Occipital lobe (tissue), 1 donor: ENCODE measurements at regions not wholly inside any gene's neighbourhood (a gene's known extent, or its start where the extent isn't known, plus 50 kb on each side); places are given as distances from the start of the nearest gene placed in this dataset.

Source experiments
- DNase-seq: peaks from one replicate; lab custom pipeline; 2025; lab: John Stamatoyannopoulos, UW

GRCh38 chr4:153988492-153989363, 199.8 kb upstream of the SFRP2 start:
- no peak for DNase-seq

DNA sequence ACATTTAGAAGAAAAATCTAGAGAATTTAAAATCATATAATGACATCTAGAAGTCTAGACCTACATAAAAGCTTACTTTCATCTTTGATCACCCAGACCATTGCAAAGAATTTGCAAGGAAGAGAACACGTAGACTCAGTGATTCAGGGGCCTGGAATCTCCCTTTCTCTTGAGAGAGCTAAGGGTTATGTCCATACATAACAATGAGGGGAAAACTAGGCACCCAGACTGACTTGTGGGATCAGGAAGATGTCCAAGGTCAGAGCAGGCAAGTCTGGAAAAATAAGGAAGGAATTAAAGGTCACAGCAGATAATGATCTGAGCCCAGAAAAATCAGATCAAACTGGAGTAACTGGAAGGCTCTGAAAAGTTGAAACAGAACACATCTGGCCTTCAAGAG, 198.4 kb upstream of the SFRP2 start:
- DNase-seq: no peak

GRCh38 chr4:153976954-153977353, 188.1 kb upstream of the SFRP2 start:
- no peak for DNase-seq

DNA sequence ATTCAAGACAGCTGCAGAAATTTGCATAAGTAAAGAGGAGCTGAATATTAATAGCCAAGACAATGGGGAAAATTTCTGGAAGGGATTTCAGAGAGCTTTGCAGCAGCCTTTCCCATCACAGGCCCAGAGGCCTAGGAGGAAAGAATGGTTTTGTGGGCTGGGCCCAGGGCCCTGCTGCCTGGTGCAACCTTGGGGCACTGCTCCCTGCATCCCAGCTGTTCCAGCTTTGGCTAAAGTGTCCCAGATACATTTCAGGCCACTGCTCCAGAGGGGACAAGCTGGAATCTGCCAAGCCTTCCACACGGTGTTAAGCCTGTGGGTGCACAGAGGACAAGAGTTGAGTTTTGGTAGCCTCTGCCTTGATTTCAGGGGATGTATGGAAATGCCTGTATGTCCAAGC, 185.6 kb upstream of the SFRP2 start:
- no peak for DNase-seq

- DNase-seq: no peak
Measured at GRCh38 chr4:153973942-153974341, 185.1 kb upstream of the SFRP2 start.

DNA sequence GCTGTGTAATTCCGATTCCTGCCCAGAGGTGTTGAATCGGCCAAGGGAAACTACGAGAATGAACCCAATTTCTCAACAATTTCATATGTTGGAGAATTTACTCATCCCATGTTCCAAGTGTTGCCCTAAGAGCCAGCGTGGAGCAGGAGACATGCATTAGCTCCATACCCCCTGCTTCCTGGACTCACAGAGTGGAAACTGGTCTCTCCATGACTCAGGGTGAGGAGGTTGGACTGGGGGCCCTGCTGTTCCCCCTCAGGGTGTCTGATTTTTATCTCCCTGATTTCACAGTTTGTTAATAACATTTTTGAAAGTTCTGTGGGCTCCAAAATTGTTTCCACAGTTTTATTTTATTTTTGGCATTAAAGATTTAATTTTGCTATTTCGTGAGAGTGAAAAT, 183.0 kb upstream of the SFRP2 start:
- no peak for DNase-seq

DNA sequence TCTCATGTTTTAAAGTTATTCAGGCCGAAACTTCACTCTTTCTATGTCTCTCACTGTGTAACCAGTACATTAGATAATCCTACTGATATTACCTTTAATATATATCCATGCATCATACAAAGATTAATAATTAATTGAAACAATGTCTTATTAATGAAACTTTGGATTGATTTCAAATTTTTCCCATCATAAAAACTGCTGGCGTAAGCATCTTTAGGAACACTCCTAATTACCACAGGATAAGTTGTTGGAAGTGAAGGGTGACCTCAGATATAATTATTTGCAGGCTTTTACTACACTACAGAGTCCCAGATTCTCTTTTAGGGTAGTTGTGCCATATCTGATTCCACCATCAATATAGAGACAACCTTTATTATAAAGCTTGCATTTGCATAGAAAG, 181.3 kb upstream of the SFRP2 start:
- no peak for DNase-seq

- DNase-seq: no peak
Measured at GRCh38 chr4:153969542-153969941, 180.7 kb upstream of the SFRP2 start.

DNA sequence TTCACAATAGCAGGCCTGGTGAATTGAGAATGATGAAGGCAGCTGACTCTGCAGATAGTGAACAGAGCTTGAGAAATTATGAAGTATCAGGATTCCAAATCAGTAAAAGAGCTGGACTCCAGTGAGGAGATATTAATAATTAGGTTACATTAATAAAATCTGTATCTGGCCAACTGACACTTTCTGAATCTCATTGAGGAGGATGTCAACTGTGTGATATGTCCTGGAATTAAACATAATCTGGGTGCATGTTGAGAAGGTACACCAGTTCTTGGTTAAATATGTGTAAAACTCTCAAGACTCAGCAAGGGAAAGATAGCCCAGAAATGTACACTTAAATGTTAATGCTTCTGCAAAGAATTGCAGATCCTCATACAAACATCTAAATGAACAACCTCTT, 177.8 kb upstream of the SFRP2 start:
- no peak for DNase-seq

GRCh38 chr4:153963216-153963615, 174.3 kb upstream of the SFRP2 start:
- no peak for DNase-seq

GRCh38 chr4:153962311-153963039, 173.6 kb upstream of the SFRP2 start:
- no peak for DNase-seq

DNA sequence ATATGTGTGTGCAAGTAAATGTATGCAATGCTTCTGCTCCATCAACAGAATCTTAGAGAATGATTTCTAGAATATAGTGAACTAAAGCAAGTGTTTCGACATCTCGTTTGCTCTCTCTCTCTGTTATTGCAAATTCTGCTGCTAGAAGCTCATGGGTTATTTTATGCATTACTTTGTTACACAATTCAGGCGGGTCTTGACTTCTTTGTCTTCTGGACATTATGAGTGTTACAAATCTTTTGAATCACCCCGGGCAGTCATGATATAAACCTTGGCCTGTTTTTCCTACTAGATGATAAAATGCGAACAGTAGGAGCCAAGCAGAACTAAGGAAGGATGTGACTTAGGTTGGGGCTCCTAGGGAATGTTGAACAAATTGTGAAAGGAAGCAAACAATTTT, 166.4 kb upstream of the SFRP2 start:
- no peak for DNase-seq

- no peak for DNase-seq
Measured at GRCh38 chr4:153954654-153955053, 165.8 kb upstream of the SFRP2 start.

- DNase-seq: no peak
Measured at GRCh38 chr4:153950100-153950979, 161.5 kb upstream of the SFRP2 start.

DNA sequence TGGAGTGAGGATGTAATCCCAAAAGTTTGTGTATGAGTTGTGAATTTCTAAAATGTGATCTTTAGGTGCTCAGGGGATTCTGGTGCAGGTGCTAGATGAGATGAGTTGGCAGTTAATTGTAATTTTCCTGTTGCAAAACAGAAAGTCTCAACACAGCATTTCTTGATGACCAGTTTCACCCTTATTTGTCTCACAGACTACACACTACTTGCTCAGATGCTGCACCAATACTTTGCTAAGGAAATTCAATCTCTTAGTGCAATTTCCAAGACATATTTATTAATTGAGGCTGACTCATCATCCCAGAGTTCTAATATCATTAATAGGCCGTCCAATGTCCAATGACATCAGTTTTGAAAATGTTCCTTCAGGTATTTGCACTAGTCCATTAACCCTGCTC, 159.2 kb upstream of the SFRP2 start:
- DNase-seq: no peak

DNA sequence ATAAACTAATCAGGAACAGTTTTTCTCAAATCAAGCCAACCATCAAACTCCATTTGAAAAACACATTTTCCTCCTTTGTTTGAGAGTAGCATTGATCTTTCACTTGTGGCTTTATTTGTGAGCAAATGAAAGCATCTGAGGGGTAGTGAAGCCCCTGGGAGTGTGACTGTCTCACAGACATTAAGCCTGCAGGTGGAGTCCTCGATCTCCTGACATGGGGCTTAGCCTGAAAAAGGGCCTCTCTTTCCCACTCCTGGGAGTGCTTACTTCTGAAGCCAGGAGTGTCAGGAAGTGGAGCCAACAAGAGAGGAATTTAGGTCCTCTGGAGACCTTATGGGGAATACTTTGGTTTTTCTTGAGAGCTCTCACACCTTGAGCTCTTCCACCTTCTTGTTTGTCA, 158.2 kb upstream of the SFRP2 start:
- no peak for DNase-seq

DNA sequence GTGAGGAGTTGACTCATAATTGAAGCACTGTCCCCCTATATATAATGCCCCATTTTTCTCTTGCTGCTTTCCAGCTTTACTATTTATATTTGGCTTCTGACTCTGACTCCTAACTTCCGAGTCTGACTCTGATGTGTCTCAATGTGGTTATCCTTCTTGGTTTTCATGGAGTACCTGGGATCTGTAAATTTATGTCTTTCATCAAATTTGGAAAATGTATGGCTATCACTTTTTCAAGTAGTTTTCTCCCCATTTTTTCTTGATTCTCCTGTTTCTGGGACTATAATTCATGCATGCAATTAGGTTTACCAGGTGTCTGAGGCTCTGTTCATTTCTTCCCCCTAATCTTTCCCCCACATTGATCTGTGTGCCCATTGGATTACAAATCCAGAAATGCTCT, 156.8 kb upstream of the SFRP2 start:
- no peak for DNase-seq

DNA sequence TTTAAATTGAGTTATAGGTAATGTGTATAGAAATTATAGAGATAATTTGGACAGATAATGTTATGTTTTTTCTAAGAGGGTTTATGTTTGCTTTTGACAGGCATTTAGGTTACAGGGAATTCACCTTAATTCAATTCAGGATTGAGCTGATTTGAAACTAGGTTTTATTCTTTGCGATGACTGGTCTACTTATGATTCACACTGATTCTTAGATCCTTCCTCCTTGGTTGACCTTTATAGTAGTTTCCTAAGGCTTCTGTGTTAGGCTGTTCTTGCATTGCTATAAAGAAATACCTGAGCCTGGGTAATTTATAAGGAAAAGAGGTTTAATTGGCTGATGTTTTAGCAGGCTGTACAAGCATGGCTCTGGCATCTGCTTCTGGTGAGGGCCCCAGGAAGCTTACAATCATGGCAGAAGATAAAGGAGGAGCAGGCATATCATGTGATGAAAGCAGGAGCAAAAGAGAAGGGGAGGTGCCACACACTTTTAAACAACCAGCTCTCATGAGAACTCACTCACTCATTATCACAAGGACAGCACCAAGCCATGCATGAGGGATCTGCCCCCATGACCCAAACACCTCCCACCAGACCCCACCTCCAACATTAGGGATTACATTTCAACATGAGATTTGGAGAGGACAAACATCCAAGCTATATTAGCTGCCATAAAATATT, 155.0 kb upstream of the SFRP2 start:
- DNase-seq: no peak

- no peak for DNase-seq
Measured at GRCh38 chr4:153940916-153941315, 152.0 kb upstream of the SFRP2 start.

- DNase-seq: no peak
Measured at GRCh38 chr4:153939570-153939969, 150.7 kb upstream of the SFRP2 start.

DNA sequence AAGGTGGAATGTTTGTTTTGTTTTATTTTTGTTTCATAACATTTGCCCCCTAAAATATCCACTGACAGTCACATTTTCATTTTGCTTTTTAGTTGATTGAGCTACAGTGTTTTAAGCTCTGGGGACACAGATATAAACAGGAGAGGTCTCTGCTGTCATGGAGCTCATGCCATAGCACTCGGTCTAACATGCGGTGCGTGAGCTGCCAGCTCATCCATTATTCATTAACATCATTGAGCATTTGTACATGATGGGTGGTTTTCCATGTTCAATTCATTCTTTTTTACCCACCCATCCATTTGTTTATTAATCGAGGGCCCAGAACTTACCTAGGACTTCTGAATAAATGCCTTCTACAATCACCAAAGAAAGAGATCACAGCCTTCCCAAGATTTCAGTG, 150.1 kb upstream of the SFRP2 start:
- DNase-seq: no peak
